HFF-Myc (cell line): ENCODE measurements at regions not wholly inside any gene's neighbourhood (a gene's known extent, or its start where the extent isn't known, plus 50 kb on each side); places are given as distances from the start of the nearest gene placed in this dataset.

Experiments
- DNase-seq: peaks from one replicate; pipeline ENCODE4 v3.0.0-alpha.2; 2011; ENCODE audit warnings: low read depth; ENCODE audit errors: extremely low read depth
- H3K4me3 ChIP-seq: replicated peaks from 2 replicates; pipeline ENCODE4 v1.5.1; 2011; ENCODE audit warnings: low read depth, mild to moderate bottlenecking, control low read depth, low read length
- CTCF ChIP-seq: IDR thresholded peaks from 2 replicates; pipeline ENCODE4 v1.5.1; 2012; ENCODE audit warnings: mild to moderate bottlenecking, low read depth, low read length, control low read depth; ENCODE audit errors: missing control alignments

DNA sequence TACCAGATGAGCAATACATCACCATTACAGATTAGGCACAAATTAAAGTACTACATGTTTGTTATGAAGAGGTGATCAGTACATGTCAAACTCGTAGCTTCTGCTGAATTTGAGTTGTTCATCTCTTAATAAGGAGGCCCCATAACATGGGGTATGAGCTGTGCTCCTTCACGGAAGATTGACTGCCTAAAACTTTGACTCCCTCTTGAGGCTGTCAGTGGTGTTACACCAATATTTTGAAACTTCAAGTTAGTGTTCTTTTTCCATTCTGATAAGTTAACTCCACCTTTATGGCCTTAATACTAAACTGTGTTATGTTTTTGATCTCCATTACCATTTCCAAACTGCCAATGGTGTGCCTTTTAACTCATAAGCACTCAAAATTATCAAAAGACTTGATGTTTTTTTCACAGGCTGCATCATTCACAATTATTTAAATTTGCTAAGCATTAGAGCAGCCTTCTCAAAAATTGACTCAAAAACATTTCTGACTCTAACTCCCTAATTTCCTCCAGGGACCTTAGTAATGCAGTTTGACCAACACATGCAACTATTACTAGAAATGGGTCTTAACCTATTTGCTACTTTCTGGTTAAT, 1591.5 kb downstream of the PCDH9 start:
- TF ChIP-seq CTCF, result peak; percentile 71
- DNase-seq, result peak; percentile 22
- H3K4me3 ChIP-seq, result no peak overlapping the region

GRCh38 chr13:65633806-65634205, 1596.3 kb downstream of the PCDH9 start:
- TF ChIP-seq CTCF, result no peak
- DNase-seq, result no peak
- H3K4me3 ChIP-seq, result no peak overlapping the region

GRCh38 chr13:65631078-65631477, 1599.1 kb downstream of the PCDH9 start:
- no peak for DNase-seq
- TF ChIP-seq CTCF, result no peak
- no peak overlapping the region for H3K4me3 ChIP-seq

DNA sequence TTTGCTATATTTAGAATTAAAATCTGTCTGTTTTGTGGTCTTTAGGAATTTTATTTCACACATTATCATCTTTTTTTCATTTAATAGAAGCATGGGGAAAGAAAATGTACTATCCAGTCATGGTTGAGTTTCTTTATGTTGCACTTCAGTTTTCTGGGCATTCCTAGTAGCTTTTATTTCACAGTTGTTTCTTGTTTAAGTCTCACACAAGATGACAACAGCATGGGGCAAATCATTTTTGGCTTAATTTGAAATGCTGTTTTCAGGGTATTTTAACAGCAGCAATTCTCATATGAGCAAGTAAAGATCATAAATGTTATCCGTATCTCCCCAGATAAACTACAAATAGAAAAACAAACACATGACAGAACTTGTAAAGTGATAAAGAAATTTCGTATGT, 1600.2 kb downstream of the PCDH9 start:
- no peak overlapping the region for H3K4me3 ChIP-seq
- no peak for TF ChIP-seq CTCF
- no peak for DNase-seq

DNA sequence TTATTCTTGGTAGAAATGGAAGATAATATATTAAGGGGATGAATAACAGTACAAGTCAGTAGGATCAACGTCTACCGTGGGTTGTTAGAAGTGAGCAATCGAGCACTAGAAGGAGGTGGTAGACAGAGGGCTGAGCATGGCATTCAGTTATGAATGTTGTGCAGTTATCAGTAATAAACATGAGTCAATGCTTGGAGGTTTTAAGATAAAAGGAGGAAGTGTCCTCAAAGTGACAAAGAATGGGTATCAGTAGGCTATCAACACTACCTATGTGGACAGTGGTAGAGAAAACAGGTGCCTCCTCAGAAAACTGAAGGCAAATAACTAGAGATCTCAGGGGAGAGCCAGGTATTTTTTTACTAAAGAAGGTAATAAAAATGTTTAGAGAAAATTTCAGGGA, 1607.0 kb downstream of the PCDH9 start:
- H3K4me3 ChIP-seq, result no peak overlapping the region
- no peak for TF ChIP-seq CTCF
- DNase-seq, result no peak

GRCh38 chr13:65615506-65615905, 1614.6 kb downstream of the PCDH9 start:
- TF ChIP-seq CTCF, result no peak
- H3K4me3 ChIP-seq, result no peak overlapping the region
- no peak for DNase-seq

GRCh38 chr13:65613004-65613403, 1617.1 kb downstream of the PCDH9 start:
- DNase-seq, result no peak
- peak; percentile 33 for TF ChIP-seq CTCF
- no peak overlapping the region for H3K4me3 ChIP-seq
